T-helper 2 cell treated with Interferon-gamma antibody and Interleukin-4, amounts not matched to agents 100 ng/mL and 5 ng/mL, for 36 hours (primary cell): ENCODE measurements at regions not wholly inside any gene's neighbourhood (a gene's known extent, or its start where the extent isn't known, plus 50 kb on each side); places are given as distances from the start of the nearest gene placed in this dataset.

ENCODE experiments used
- intact Hi-C: fragments of 100-400 bp; cut with micrococcal nuclease; formaldehyde crosslinking; loops from one replicate; pipeline ENCODE4 v1.15.1; 2023

- intact Hi-C loops: no loop called here
Measured at GRCh38 chr10:78718032-78718572, 350.7 kb upstream of the ZMIZ1 start.

GRCh38 chr10:78719276-78719675 is 349.5 kb upstream of the ZMIZ1 start:
- intact Hi-C loops: no loop called here

GRCh38 chr10:78720091-78720490 is 348.7 kb upstream of the ZMIZ1 start:
- intact Hi-C loops: no loop called here

GRCh38 chr10:78721231-78721630 is 347.5 kb upstream of the ZMIZ1 start:
- intact Hi-C loops: no loop called here

- intact Hi-C loops: no loop called here
Measured at GRCh38 chr10:78724846-78725245, 343.9 kb upstream of the ZMIZ1 start.

- intact Hi-C loops: no loop called here
Measured at GRCh38 chr10:78726171-78726570, 342.6 kb upstream of the ZMIZ1 start.

- intact Hi-C loops: no loop called here
Measured at GRCh38 chr10:78727251-78727650, 341.5 kb upstream of the ZMIZ1 start.

- intact Hi-C loops: no loop called here
Measured at GRCh38 chr10:78727728-78728127, 341.0 kb upstream of the ZMIZ1 start.

GRCh38 chr10:78728176-78728575 is 340.6 kb upstream of the ZMIZ1 start:
- intact Hi-C loops: no loop called here

- intact Hi-C loops: no loop called here
Measured at GRCh38 chr10:78729366-78729765, 339.4 kb upstream of the ZMIZ1 start.

- intact Hi-C loops: no loop called here
Measured at GRCh38 chr10:78729800-78730199, 339.0 kb upstream of the ZMIZ1 start.

- intact Hi-C loops: no loop called here
Measured at GRCh38 chr10:78730754-78731153, 338.0 kb upstream of the ZMIZ1 start.

GRCh38 chr10:78731675-78732074 is 337.1 kb upstream of the ZMIZ1 start:
- intact Hi-C loops: no loop called here

GRCh38 chr10:78732381-78732780 is 336.4 kb upstream of the ZMIZ1 start:
- intact Hi-C loops: no loop called here

GRCh38 chr10:78736926-78737630 is 331.7 kb upstream of the ZMIZ1 start:
- intact Hi-C loops: no loop called here

GRCh38 chr10:78737883-78738856 is 330.6 kb upstream of the ZMIZ1 start:
- intact Hi-C loops: no loop called here

GRCh38 chr10:78738861-78739260 is 329.9 kb upstream of the ZMIZ1 start:
- intact Hi-C loops: no loop called here

- intact Hi-C loops: no loop called here
Measured at GRCh38 chr10:78739444-78740053, 329.2 kb upstream of the ZMIZ1 start.

- intact Hi-C loops: no loop called here
Measured at GRCh38 chr10:78740976-78741915, 327.5 kb upstream of the ZMIZ1 start.

- intact Hi-C loops: no loop called here
Measured at GRCh38 chr10:78742406-78742729, 326.4 kb upstream of the ZMIZ1 start.
